GM21515 (cell line): ENCODE measurements at regions not wholly inside any gene's neighbourhood (a gene's known extent, or its start where the extent isn't known, plus 50 kb on each side); places are given as distances from the start of the nearest gene placed in this dataset.

Source experiments
- ATAC-seq: cut with Tn5 transposase; IDR thresholded peaks from one replicate; pipeline ENCODE4 v1.9.1; 2021; ENCODE audit not compliant: unreplicated experiment

- no peak for ATAC-seq
These were observed 50.1 kb upstream of the IGFBP5 start for GRCh38 chr2:216745453-216745852.
